ENCODE measurements at regions not wholly inside any gene's neighbourhood (a gene's known extent, or its start where the extent isn't known, plus 50 kb on each side); places are given as distances from the start of the nearest gene placed in this dataset.

- Histone ChIP-seq H3K79me2 (ENCODE audit: insufficient read depth, low read length) (no peaks in the 10 kb centered on the region), H3K27me3 (ENCODE audit: insufficient read depth, low read length) (no peaks in the 10 kb centered on the region), H3F3A (ENCODE audit: insufficient read depth, low read length) (no peaks in the 10 kb centered on the region), H3K36me3 (ENCODE audit: insufficient read depth, low read length) (no peaks in the 10 kb centered on the region), H3K27ac (ENCODE audit: low read depth, low read length, poor library complexity, severe bottlenecking) (no peak overlapping the region), H3K4me2 (ENCODE audit: low read length) (no peak overlapping the region), H3K4me3 (ENCODE audit: low read depth, low read length, poor library complexity, severe bottlenecking) (no peak overlapping the region), H3K9me3 (ENCODE audit: low read length) (no peaks in the 10 kb centered on the region), H2AFZ (ENCODE audit: low read length) (no peak overlapping the region), H3K4me1 (ENCODE audit: insufficient read depth, low read length, severe bottlenecking) (no peaks in the 10 kb centered on the region), H3K9me2 (ENCODE audit: low read depth, low read length) (no peaks in the 10 kb centered on the region), H4K20me1 (ENCODE audit: insufficient read depth, low read length) (no peaks in the 10 kb centered on the region), H3K9ac (ENCODE audit: low read length) (no peak overlapping the region)
- TF ChIP-seq, protein P1, sequence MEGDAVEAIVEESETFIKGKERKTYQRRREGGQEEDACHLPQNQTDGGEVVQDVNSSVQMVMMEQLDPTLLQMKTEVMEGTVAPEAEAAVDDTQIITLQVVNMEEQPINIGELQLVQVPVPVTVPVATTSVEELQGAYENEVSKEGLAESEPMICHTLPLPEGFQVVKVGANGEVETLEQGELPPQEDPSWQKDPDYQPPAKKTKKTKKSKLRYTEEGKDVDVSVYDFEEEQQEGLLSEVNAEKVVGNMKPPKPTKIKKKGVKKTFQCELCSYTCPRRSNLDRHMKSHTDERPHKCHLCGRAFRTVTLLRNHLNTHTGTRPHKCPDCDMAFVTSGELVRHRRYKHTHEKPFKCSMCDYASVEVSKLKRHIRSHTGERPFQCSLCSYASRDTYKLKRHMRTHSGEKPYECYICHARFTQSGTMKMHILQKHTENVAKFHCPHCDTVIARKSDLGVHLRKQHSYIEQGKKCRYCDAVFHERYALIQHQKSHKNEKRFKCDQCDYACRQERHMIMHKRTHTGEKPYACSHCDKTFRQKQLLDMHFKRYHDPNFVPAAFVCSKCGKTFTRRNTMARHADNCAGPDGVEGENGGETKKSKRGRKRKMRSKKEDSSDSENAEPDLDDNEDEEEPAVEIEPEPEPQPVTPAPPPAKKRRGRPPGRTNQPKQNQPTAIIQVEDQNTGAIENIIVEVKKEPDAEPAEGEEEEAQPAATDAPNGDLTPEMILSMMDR (IDR thresholded peaks at IDR 0.05; ENCODE audit: low read length), result no peak
- no peak for TF ChIP-seq EZH2 (IDR thresholded peaks at IDR 0.05; ENCODE audit: borderline replicate concordance, low read length)
These were observed 293.0 kb upstream of the TBX3 start for GRCh38 chr12:114976959-114977358.

- H3K36me3 ChIP-seq (ENCODE audit: insufficient read depth, low read length), result no peaks in the 10 kb centered on the region
- H3K9me3 ChIP-seq (ENCODE audit: low read length), result no peaks in the 10 kb centered on the region
- H3F3A ChIP-seq (ENCODE audit: insufficient read depth, low read length), result no peaks in the 10 kb centered on the region
- H3K9me2 ChIP-seq (ENCODE audit: low read depth, low read length), result no peaks in the 10 kb centered on the region
- no peak overlapping the region for H2AFZ ChIP-seq (ENCODE audit: low read length)
- H3K4me3 ChIP-seq (ENCODE audit: low read depth, low read length, poor library complexity, severe bottlenecking), result no peak overlapping the region
- no peaks in the 10 kb centered on the region for H3K79me2 ChIP-seq (ENCODE audit: insufficient read depth, low read length)
- H3K27ac ChIP-seq (ENCODE audit: low read depth, low read length, poor library complexity, severe bottlenecking), result no peak overlapping the region
- H3K27me3 ChIP-seq (ENCODE audit: insufficient read depth, low read length), result no peaks in the 10 kb centered on the region
- H3K4me1 ChIP-seq (ENCODE audit: insufficient read depth, low read length, severe bottlenecking), result no peaks in the 10 kb centered on the region
- TF ChIP-seq, protein P1 (IDR thresholded peaks at IDR 0.05; ENCODE audit: low read length), result no peak
- no peak for TF ChIP-seq EZH2 (IDR thresholded peaks at IDR 0.05; ENCODE audit: borderline replicate concordance, low read length)
- no peaks in the 10 kb centered on the region for H4K20me1 ChIP-seq (ENCODE audit: insufficient read depth, low read length)
- H3K4me2 ChIP-seq (ENCODE audit: low read length), result no peak overlapping the region
- no peak overlapping the region for H3K9ac ChIP-seq (ENCODE audit: low read length)
These were observed 292.4 kb upstream of the TBX3 start for GRCh38 chr12:114976372-114976771.

- Histone ChIP-seq H4K20me1 (ENCODE audit: insufficient read depth, low read length) (no peaks in the 10 kb centered on the region), H3K9ac (ENCODE audit: low read length) (no peak overlapping the region), H3K4me2 (ENCODE audit: low read length) (no peak overlapping the region), H3K9me3 (ENCODE audit: low read length) (no peaks in the 10 kb centered on the region), H3F3A (ENCODE audit: insufficient read depth, low read length) (no peaks in the 10 kb centered on the region), H3K27ac (ENCODE audit: low read depth, low read length, poor library complexity, severe bottlenecking) (no peak overlapping the region), H2AFZ (ENCODE audit: low read length) (no peak overlapping the region), H3K4me1 (ENCODE audit: insufficient read depth, low read length, severe bottlenecking) (no peaks in the 10 kb centered on the region), H3K4me3 (ENCODE audit: low read depth, low read length, poor library complexity, severe bottlenecking) (no peak overlapping the region), H3K79me2 (ENCODE audit: insufficient read depth, low read length) (no peaks in the 10 kb centered on the region), H3K27me3 (ENCODE audit: insufficient read depth, low read length) (no peaks in the 10 kb centered on the region), H3K9me2 (ENCODE audit: low read depth, low read length) (no peaks in the 10 kb centered on the region), H3K36me3 (ENCODE audit: insufficient read depth, low read length) (no peaks in the 10 kb centered on the region)
- no peak for TF ChIP-seq EZH2 (IDR thresholded peaks at IDR 0.05; ENCODE audit: borderline replicate concordance, low read length)
- TF ChIP-seq, protein P1 (IDR thresholded peaks at IDR 0.05; ENCODE audit: low read length), result no peak
These were observed 291.8 kb upstream of the TBX3 start for GRCh38 chr12:114975640-114976310.

Data from OCI-LY1 (cell line).